ENCODE measurements at regions not wholly inside any gene's neighbourhood (a gene's known extent, or its start where the extent isn't known, plus 50 kb on each side); places are given as distances from the start of the nearest gene placed in this dataset.

DNA sequence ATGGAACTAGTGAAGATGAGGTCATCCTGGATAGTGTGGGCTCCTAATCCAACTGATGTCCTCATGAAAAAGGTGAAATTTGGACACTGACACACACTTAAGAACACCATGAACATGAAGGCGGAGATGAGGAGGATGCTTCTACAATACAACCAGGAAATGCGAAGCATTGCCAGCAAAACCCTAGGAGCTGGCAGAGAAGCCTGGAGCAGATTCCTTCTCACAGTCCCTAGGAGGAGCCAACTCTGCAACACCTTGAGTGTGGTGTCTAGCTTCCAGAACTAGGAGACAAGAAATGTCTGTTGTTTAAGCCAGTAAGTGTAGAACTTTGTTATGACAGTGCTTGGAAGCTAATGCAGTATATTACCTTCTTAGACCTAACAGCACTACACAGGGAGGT is 191.9 kb upstream of the PWP1 start:
- H3K4me3 ChIP-seq (ENCODE audit: low read depth, low read length, poor library complexity, severe bottlenecking), result no peak overlapping the region
- H3K27me3 ChIP-seq (replicated peaks; ENCODE audit: insufficient read depth, low read depth, low read length, poor library complexity), result no peaks in the 10 kb centered on the region
- ChIA-PET CTCF (no interaction called here), POLR2A (ENCODE audit: low non-redundant PET) (no interaction called here)
- intact Hi-C loops (cut with micrococcal nuclease; ENCODE audit: unreplicated experiment), result no loop called here
- DNase-seq (ENCODE audit: low spot score), result no peak
- no peak overlapping the region for H3K27ac ChIP-seq (ENCODE audit: low read depth, low read length, poor library complexity, severe bottlenecking)
- no peaks in the 10 kb centered on the region for H3K36me3 ChIP-seq (ENCODE audit: insufficient read depth, low read length, poor library complexity, severe bottlenecking)
- no peaks in the 10 kb centered on the region for H3K4me1 ChIP-seq (ENCODE audit: insufficient read depth, low read length, poor library complexity, severe bottlenecking)
- TF ChIP-seq, protein P1, sequence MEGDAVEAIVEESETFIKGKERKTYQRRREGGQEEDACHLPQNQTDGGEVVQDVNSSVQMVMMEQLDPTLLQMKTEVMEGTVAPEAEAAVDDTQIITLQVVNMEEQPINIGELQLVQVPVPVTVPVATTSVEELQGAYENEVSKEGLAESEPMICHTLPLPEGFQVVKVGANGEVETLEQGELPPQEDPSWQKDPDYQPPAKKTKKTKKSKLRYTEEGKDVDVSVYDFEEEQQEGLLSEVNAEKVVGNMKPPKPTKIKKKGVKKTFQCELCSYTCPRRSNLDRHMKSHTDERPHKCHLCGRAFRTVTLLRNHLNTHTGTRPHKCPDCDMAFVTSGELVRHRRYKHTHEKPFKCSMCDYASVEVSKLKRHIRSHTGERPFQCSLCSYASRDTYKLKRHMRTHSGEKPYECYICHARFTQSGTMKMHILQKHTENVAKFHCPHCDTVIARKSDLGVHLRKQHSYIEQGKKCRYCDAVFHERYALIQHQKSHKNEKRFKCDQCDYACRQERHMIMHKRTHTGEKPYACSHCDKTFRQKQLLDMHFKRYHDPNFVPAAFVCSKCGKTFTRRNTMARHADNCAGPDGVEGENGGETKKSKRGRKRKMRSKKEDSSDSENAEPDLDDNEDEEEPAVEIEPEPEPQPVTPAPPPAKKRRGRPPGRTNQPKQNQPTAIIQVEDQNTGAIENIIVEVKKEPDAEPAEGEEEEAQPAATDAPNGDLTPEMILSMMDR (conservative IDR thresholded peaks at IDR 0.05; ENCODE audit: low read depth, low read length), result no peak
- no peak for TF ChIP-seq EZH2 (IDR thresholded peaks at IDR 0.05; ENCODE audit: borderline replicate concordance, low read depth, low read length, poor library complexity, severe bottlenecking)
- no TSS peak for BruUV-seq (replicated peaks)
- no peaks in the 10 kb centered on the region for H3K9me3 ChIP-seq (ENCODE audit: low read depth, low read length, poor library complexity, severe bottlenecking)

DNA sequence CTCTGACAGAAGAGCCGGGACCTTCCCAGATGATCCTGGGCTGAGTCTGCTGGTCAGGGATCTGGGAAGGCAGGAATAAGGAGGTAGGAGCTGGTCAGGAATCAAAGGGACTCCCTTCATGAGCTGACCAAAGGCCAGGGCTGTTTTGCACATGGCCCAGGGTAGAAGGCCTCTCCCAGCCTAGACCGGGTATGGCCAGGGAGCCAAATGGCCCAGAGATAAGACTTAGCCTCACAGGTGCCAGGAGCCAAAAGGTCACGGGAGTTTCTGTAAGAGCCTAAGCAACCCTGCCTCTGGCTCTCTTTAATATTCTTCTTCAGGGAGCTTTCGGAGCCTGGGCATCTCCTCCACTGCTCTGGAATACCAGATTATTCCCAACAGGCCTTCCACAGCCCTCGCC is 191.3 kb upstream of the PWP1 start:
- Histone ChIP-seq H3K36me3 (ENCODE audit: insufficient read depth, low read length, poor library complexity, severe bottlenecking) (no peaks in the 10 kb centered on the region), H3K27ac (ENCODE audit: low read depth, low read length, poor library complexity, severe bottlenecking) (no peak overlapping the region), H3K4me3 (ENCODE audit: low read depth, low read length, poor library complexity, severe bottlenecking) (no peak overlapping the region), H3K4me1 (ENCODE audit: insufficient read depth, low read length, poor library complexity, severe bottlenecking) (no peaks in the 10 kb centered on the region), H3K9me3 (ENCODE audit: low read depth, low read length, poor library complexity, severe bottlenecking) (no peaks in the 10 kb centered on the region), H3K27me3 (replicated peaks; ENCODE audit: insufficient read depth, low read depth, low read length, poor library complexity) (no peaks in the 10 kb centered on the region)
- ChIA-PET CTCF (no interaction called here), POLR2A (ENCODE audit: low non-redundant PET) (no interaction called here)
- no peak for DNase-seq (ENCODE audit: low spot score)
- intact Hi-C loops (cut with micrococcal nuclease; ENCODE audit: unreplicated experiment), result no loop called here
- TF ChIP-seq, protein P1 (conservative IDR thresholded peaks at IDR 0.05; ENCODE audit: low read depth, low read length), result no peak
- TF ChIP-seq EZH2 (IDR thresholded peaks at IDR 0.05; ENCODE audit: borderline replicate concordance, low read depth, low read length, poor library complexity, severe bottlenecking), result no peak
- BruUV-seq (replicated peaks), result no TSS peak

DNA sequence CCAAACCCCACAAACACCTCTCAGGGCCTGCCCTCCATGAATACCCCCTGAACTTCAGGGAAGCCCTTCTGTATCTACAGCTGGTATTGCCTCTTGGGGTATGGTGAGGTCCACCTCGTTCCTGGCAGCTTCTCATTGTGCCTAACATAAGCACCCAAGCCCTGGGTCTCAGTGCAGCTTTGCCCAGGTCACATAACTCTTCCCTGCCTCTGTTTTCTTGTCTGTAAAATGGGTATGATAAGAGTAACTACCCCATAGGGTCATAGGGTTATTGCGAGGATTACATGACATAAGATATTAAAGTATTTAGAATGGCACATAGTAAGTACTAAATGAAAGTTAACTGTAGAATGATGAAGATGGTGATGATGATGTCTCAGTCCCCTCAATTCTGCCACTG is 190.0 kb upstream of the PWP1 start:
- no peaks in the 10 kb centered on the region for H3K4me1 ChIP-seq (ENCODE audit: insufficient read depth, low read length, poor library complexity, severe bottlenecking)
- intact Hi-C loops (cut with micrococcal nuclease; ENCODE audit: unreplicated experiment), result no loop called here
- no peaks in the 10 kb centered on the region for H3K9me3 ChIP-seq (ENCODE audit: low read depth, low read length, poor library complexity, severe bottlenecking)
- H3K27me3 ChIP-seq (replicated peaks; ENCODE audit: insufficient read depth, low read depth, low read length, poor library complexity), result no peaks in the 10 kb centered on the region
- no peak overlapping the region for H3K4me3 ChIP-seq (ENCODE audit: low read depth, low read length, poor library complexity, severe bottlenecking)
- CTCF ChIA-PET, result no interaction called here
- BruUV-seq (replicated peaks), result no TSS peak
- no peaks in the 10 kb centered on the region for H3K36me3 ChIP-seq (ENCODE audit: insufficient read depth, low read length, poor library complexity, severe bottlenecking)
- no peak for TF ChIP-seq EZH2 (IDR thresholded peaks at IDR 0.05; ENCODE audit: borderline replicate concordance, low read depth, low read length, poor library complexity, severe bottlenecking)
- TF ChIP-seq, protein P1 (conservative IDR thresholded peaks at IDR 0.05; ENCODE audit: low read depth, low read length), result no peak
- POLR2A ChIA-PET (ENCODE audit: low non-redundant PET), result no interaction called here
- no peak overlapping the region for H3K27ac ChIP-seq (ENCODE audit: low read depth, low read length, poor library complexity, severe bottlenecking)
- no peak for DNase-seq (ENCODE audit: low spot score)
